PC-9 (cell line): ENCODE measurements at regions not wholly inside any gene's neighbourhood (a gene's known extent, or its start where the extent isn't known, plus 50 kb on each side); places are given as distances from the start of the nearest gene placed in this dataset.
"Not testable (repeated sequence)": the region's sequence is repeated elsewhere in the genome, so short reads cannot be mapped to it uniquely, and the experiment has no call there.

Experiments used
- BruUV-seq: library from RNA; stranded (reverse); fragments of 400-500 nt; replicated peaks from 2 replicates; lab custom pipeline; 2021; lab: Mats Ljungman, UMichigan
- CTCF ChIA-PET: fragments of 300-600 bp; sonication (Branson Sonifier 250); formaldehyde crosslinking; loops from one replicate; lab custom pipeline; 2022; ENCODE audit warnings: antibody characterized with exemption; lab: Charles Lee
- POLR2A ChIA-PET: fragments of 300-600 bp; sonication (Branson Sonifier 250); formaldehyde crosslinking; loops from one replicate; lab custom pipeline; 2022; ENCODE audit warnings: antibody characterized with exemption; ENCODE audit not compliant: unreplicated experiment; lab: Charles Lee
- DNase-seq, 2 experiments: peaks; one replicate each; pipeline versions ENCODE4 v3.0.0 to v3.0.0-alpha.2; 2015 to 2022; ENCODE audit warnings: mixed read lengths in 1 of 2
- H2AFZ ChIP-seq: fragments of 200-600 bp; sonication (generic); 2 replicates; pipeline ENCODE4 v1.8.1; 2017; ENCODE audit warnings: antibody characterized with exemption
- H3F3A ChIP-seq: fragments of 200-600 bp; sonication (generic); 2 replicates; pipeline ENCODE4 v1.8.1; 2017; ENCODE audit warnings: antibody characterized with exemption, mild to moderate bottlenecking, low read depth; ENCODE audit not compliant: insufficient read depth
- H3K27ac ChIP-seq: fragments of 200-600 bp; sonication (generic); 2 replicates; pipeline ENCODE4 v1.6.1; 2016; ENCODE audit warnings: mixed run types
- H3K27me3 ChIP-seq: fragments of 200-600 bp; sonication (generic); 2 replicates; pipeline ENCODE4 v1.6.1; 2016; ENCODE audit warnings: low read depth, mixed run types; ENCODE audit not compliant: insufficient read depth
- H3K36me3 ChIP-seq: fragments of 200-600 bp; sonication (generic); 2 replicates; pipeline ENCODE4 v1.6.1; 2016; ENCODE audit warnings: low read depth, mixed run types
- H3K4me1 ChIP-seq: fragments of 200-600 bp; sonication (generic); replicated peaks from 2 replicates; pipeline ENCODE4 v1.6.1; 2016; ENCODE audit warnings: mixed run types; ENCODE audit not compliant: insufficient read depth
- H3K4me2 ChIP-seq: fragments of 200-600 bp; sonication (generic); 2 replicates; pipeline ENCODE4 v1.6.1; 2017; ENCODE audit warnings: mixed run types
- H3K4me3 ChIP-seq: fragments of 200-600 bp; sonication (generic); 2 replicates; pipeline ENCODE4 v1.6.1; 2016; ENCODE audit warnings: mixed run types
- H3K79me2 ChIP-seq: fragments of 200-600 bp; sonication (generic); 2 replicates; pipeline ENCODE4 v1.6.1; 2017; ENCODE audit warnings: low read depth, mixed run types
- H3K9me2 ChIP-seq: fragments of 200-600 bp; sonication (generic); 2 replicates; pipeline ENCODE4 v1.8.1; 2017; ENCODE audit warnings: mild to moderate bottlenecking; ENCODE audit not compliant: insufficient read depth
- H3K9me3 ChIP-seq: fragments of 200-600 bp; sonication (generic); 2 replicates; pipeline ENCODE4 v1.8.1; 2016; ENCODE audit warnings: low read depth; ENCODE audit not compliant: insufficient read depth
- H4K20me1 ChIP-seq: fragments of 200-600 bp; sonication (generic); 2 replicates; pipeline ENCODE4 v1.8.1; 2017; ENCODE audit not compliant: insufficient read depth
- CTCF ChIP-seq: fragments of 200-600 bp; sonication (generic); conservative IDR thresholded peaks from 2 replicates; pipeline ENCODE4 v1.6.1; 2017; ENCODE audit warnings: mixed run types, antibody characterized with exemption, mild to moderate bottlenecking, moderate library complexity
- EZH2 ChIP-seq: fragments of 200-600 bp; sonication (generic); IDR thresholded peaks from 2 replicates; pipeline ENCODE4 v1.8.0; 2017; ENCODE audit warnings: antibody characterized with exemption, low read depth
- intact Hi-C: fragments of 100-400 bp; cut with micrococcal nuclease; formaldehyde crosslinking; loops from one replicate; pipeline ENCODE4 v1.10.0; 2022; ENCODE audit not compliant: unreplicated experiment

- Histone ChIP-seq H3F3A (no peaks in the 10 kb centered on the region), H3K4me3 (no peak overlapping the region), H3K27ac (no peak overlapping the region), H3K9me2 (no peaks in the 10 kb centered on the region; the same call in 1 of the 2 replicates), H4K20me1 (no peaks in the 10 kb centered on the region), H3K36me3 (no peaks in the 10 kb centered on the region), H2AFZ (no peak overlapping the region), H3K9me3 (no peaks in the 10 kb centered on the region), H3K4me2 (no peak overlapping the region), H3K79me2 (no peaks in the 10 kb centered on the region), H3K27me3 (no peaks in the 10 kb centered on the region), H3K4me1 (no peaks in the 10 kb centered on the region)
- intact Hi-C loops = no loop called here
- no peak for TF ChIP-seq CTCF
- no peak for TF ChIP-seq EZH2
- no peak for DNase-seq
- BruUV-seq = no TSS peak
- ChIA-PET CTCF (no interaction called here), POLR2A (no interaction called here)
Observed at GRCh38 chr3:87548271-87548670, 271.9 kb upstream of the POU1F1 start.

GRCh38 chr3:87546216-87546615 lies 269.8 kb upstream of the POU1F1 start:
- no peaks in the 10 kb centered on the region for H3K79me2 ChIP-seq
- no peak overlapping the region for H3K4me2 ChIP-seq
- POLR2A ChIA-PET = no interaction called here
- no peak overlapping the region for H3K27ac ChIP-seq
- H3F3A ChIP-seq = no peaks in the 10 kb centered on the region
- no peaks in the 10 kb centered on the region for H3K36me3 ChIP-seq
- no peaks in the 10 kb centered on the region; the same call in 1 of the 2 replicates for H3K9me2 ChIP-seq
- H3K27me3 ChIP-seq = no peaks in the 10 kb centered on the region
- intact Hi-C loops = no loop called here
- no peak overlapping the region for H3K4me3 ChIP-seq
- H2AFZ ChIP-seq = peak overlapping the region; percentile 68; the same call in 1 of the 2 replicates
- H3K9me3 ChIP-seq = no peaks in the 10 kb centered on the region
- no peak for TF ChIP-seq CTCF
- no peak for TF ChIP-seq EZH2
- no peak for DNase-seq
- H4K20me1 ChIP-seq = no peaks in the 10 kb centered on the region
- CTCF ChIA-PET = no interaction called here
- H3K4me1 ChIP-seq = no peaks in the 10 kb centered on the region
- no TSS peak for BruUV-seq

- H3K4me3 ChIP-seq, CTCF ChIA-PET, BruUV-seq, H3K27ac ChIP-seq, H3K27me3 ChIP-seq, H4K20me1 ChIP-seq, H3K4me2 ChIP-seq, H3K9me2 ChIP-seq, H3K4me1 ChIP-seq, H3K79me2 ChIP-seq, H3K9me3 ChIP-seq, POLR2A ChIA-PET, H3K36me3 ChIP-seq, intact Hi-C loops, DNase-seq, H2AFZ ChIP-seq, H3F3A ChIP-seq: not testable (repeated sequence)
Observed at GRCh38 chr3:87543408-87543807, 267.0 kb upstream of the POU1F1 start.

- intact Hi-C loops = no loop called here
- no peaks in the 10 kb centered on the region for H3K36me3 ChIP-seq
- TF ChIP-seq EZH2 = no peak
- TF ChIP-seq CTCF = no peak
Observed at GRCh38 chr3:87541723-87542122, 265.3 kb upstream of the POU1F1 start.

GRCh38 chr3:87538722-87539121 lies 262.3 kb upstream of the POU1F1 start:
- intact Hi-C loops, H3K9me3 ChIP-seq, H3K4me3 ChIP-seq, H3K27ac ChIP-seq, H3K27me3 ChIP-seq, H3K9me2 ChIP-seq, POLR2A ChIA-PET, H2AFZ ChIP-seq, CTCF ChIA-PET, BruUV-seq, H3K79me2 ChIP-seq, H3F3A ChIP-seq, H3K4me1 ChIP-seq, H3K4me2 ChIP-seq, DNase-seq, H3K36me3 ChIP-seq, H4K20me1 ChIP-seq: not testable (repeated sequence)

More at GRCh38 chr3:87541723-87542122, 265.3 kb upstream of the POU1F1 start:
- no peaks in the 10 kb centered on the region for H3K4me1 ChIP-seq
- no peaks in the 10 kb centered on the region for H3F3A ChIP-seq
- no peaks in the 10 kb centered on the region for H3K9me2 ChIP-seq
- H3K4me3 ChIP-seq = no peak overlapping the region
- POLR2A ChIA-PET = no interaction called here
- H3K27ac ChIP-seq = no peak overlapping the region
- CTCF ChIA-PET = no interaction called here
- H3K9me3 ChIP-seq = no peaks in the 10 kb centered on the region
- no TSS peak for BruUV-seq
- no peaks in the 10 kb centered on the region for H3K27me3 ChIP-seq
- no peaks in the 10 kb centered on the region for H3K79me2 ChIP-seq
- DNase-seq = no peak
- H2AFZ ChIP-seq = 0 out of 2 replicates have a peak overlapping the region, but pooled peaks have one; percentile 8
- H3K4me2 ChIP-seq = no peak overlapping the region
- no peaks in the 10 kb centered on the region for H4K20me1 ChIP-seq
